Ovary (tissue), 7 donors: ENCODE measurements at regions not wholly inside any gene's neighbourhood (a gene's known extent, or its start where the extent isn't known, plus 50 kb on each side); places are given as distances from the start of the nearest gene placed in this dataset.

Source experiments
- DNase-seq, 5 donors: peaks; one replicate each; pipeline ENCODE4 v3.0.0-alpha.2; 2019 to 2020
- H3K27ac ChIP-seq, 2 donors: fragments of 200-600 bp; one replicate each; pipeline versions ENCODE4 v1.5.1 to v1.8.0; 2019 to 2022
- H3K27me3 ChIP-seq: fragments of 200-600 bp; one replicate; pipeline ENCODE4 v1.8.0; 2022
- H3K36me3 ChIP-seq: fragments of 200-600 bp; sonication (generic); one replicate; pipeline ENCODE4 v1.5.1; 2019
- H3K4me1 ChIP-seq: one replicate; pipeline ENCODE4 v1.8.1; 2013; ENCODE audit warnings: mild to moderate bottlenecking, moderate library complexity; ENCODE audit not compliant: insufficient read depth
- H3K4me3 ChIP-seq: fragments of 200-600 bp; sonication (generic); one replicate; pipeline ENCODE4 v1.5.1; 2017
- H3K9me3 ChIP-seq, 2 donors: fragments of 200-600 bp in 1 of 2; sonication (generic) in 1 of 2; one replicate each; pipeline versions ENCODE4 v1.5.1 to v1.8.1; 2013 to 2019; ENCODE audit warnings: mild to moderate bottlenecking in 1 of 2, moderate library complexity in 1 of 2
- EP300 ChIP-seq: sonication (generic); formaldehyde crosslinking; IDR thresholded peaks from one replicate; pipeline ENCODE4 v1.6.1; 2017; ENCODE audit warnings: antibody characterized with exemption
- POLR2A ChIP-seq: fragments of 450-650 bp; IDR thresholded peaks from one replicate; pipeline ENCODE4 v1.6.1; 2017; ENCODE audit warnings: antibody characterized with exemption, mild to moderate bottlenecking, moderate library complexity
- WGBS, 3 donors: extraction: QIAGEN DNeasy Blood & Tissue Kit in 1 of 3; methylation state at CpG; one replicate each; pipeline versions ENCODE4 v1.1.5 to v1.1.7; 2013 to 2017; 5-methylcytosine and 5-hydroxymethylcytosine counted together
- intact Hi-C, 4 donors: fragments of 100-400 bp; cut with DNase I; formaldehyde crosslinking; loops; one replicate each; pipeline versions ENCODE4 v1.11.0 to v1.15.1; 2022 to 2023
- TF ChIP-seq, protein P1 (sequence below), 3 donors: fragments of 450-650 bp in 2 of 3; fragments of 200-600 bp in 1 of 3; IDR thresholded peaks; one replicate each; pipeline versions ENCODE4 v1.5.1 to v1.8.0; 2016 to 2022; ENCODE audit warnings: antibody characterized with exemption in 3 of 3, mild to moderate bottlenecking in 1 of 3
- donor health status: DM: no; HTN: no; CAD: no; lungs with moderate emphysema.
- donor health status: DM: no; HTN: no; CAD: no.
- donor health status: Bipolar disorder and iron deficiency.
- donor health status: DM: no; HTN: no; CAD: no.
- donor health status: DM: yes; HTN: yes; CAD: no.

DNA sequence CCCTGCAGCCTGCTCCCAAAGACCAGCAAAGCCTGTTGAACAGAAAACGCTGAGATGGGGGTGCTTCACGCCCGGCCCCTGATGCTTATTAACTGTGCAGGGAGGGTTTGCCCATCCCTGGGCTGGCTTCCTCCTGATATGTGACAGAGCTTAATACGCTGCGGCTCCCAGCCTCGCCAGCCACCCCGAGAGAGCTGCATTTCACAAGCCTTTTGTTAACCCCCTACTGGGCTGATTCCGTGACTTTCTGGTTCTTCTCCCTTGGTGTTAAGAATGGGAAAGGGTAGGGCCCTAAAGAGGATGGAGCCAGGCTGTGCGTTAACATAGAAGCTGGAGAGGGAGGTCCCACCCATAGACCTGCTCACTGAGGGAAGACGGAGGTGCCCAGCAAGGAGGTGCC is 211.8 kb downstream of the ENGASE start:
- Histone ChIP-seq H3K36me3 (no peaks in the 10 kb centered on the region), H3K4me1 (no peaks in the 10 kb centered on the region), H3K27ac (no peak overlapping the region), H3K9me3 (no peaks in the 10 kb centered on the region), H3K4me3 (no peak overlapping the region), H3K27me3 (no peaks in the 10 kb centered on the region)
- 19 to 21% (median 20%) methylated on average over 10 of the region's 10 CpGs for WGBS, 3 donors
- no peak for TF ChIP-seq POLR2A
- TF ChIP-seq EP300 = no peak
- TF ChIP-seq, protein P1, sequence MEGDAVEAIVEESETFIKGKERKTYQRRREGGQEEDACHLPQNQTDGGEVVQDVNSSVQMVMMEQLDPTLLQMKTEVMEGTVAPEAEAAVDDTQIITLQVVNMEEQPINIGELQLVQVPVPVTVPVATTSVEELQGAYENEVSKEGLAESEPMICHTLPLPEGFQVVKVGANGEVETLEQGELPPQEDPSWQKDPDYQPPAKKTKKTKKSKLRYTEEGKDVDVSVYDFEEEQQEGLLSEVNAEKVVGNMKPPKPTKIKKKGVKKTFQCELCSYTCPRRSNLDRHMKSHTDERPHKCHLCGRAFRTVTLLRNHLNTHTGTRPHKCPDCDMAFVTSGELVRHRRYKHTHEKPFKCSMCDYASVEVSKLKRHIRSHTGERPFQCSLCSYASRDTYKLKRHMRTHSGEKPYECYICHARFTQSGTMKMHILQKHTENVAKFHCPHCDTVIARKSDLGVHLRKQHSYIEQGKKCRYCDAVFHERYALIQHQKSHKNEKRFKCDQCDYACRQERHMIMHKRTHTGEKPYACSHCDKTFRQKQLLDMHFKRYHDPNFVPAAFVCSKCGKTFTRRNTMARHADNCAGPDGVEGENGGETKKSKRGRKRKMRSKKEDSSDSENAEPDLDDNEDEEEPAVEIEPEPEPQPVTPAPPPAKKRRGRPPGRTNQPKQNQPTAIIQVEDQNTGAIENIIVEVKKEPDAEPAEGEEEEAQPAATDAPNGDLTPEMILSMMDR (IDR thresholded peaks at IDR 0.05) = no peak
- no peak for DNase-seq
- intact Hi-C loops = no loop called here

DNA sequence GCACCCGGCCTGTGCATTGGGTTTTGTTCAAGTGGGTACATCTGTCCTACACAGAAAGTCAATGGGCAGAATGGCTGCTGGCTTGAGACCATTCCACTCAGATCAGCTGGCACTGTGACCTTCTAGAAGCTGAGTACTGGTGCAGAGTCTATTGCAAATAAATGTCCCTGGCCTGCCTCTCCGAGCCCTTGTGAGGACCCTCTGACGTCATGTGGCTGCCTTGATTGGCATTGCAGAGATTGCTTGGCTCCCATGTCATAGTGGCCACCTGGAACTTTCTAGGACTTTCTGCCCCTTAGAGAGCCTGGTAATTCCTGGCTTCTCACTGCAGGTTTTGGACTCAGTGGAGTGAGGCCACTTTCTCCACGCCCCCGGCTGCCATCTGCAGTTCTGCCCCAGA is 211.3 kb downstream of the ENGASE start:
- Histone ChIP-seq H3K36me3 (no peaks in the 10 kb centered on the region), H3K27ac (no peak overlapping the region), H3K4me3 (no peak overlapping the region), H3K27me3 (no peaks in the 10 kb centered on the region), H3K9me3 (no peaks in the 10 kb centered on the region), H3K4me1 (no peaks in the 10 kb centered on the region)
- 64 to 84% (median 64%) methylated on average over 5 of the region's 5 CpGs for WGBS, 3 donors
- TF ChIP-seq, protein P1 (IDR thresholded peaks at IDR 0.05) = no peak
- TF ChIP-seq POLR2A (no peak), EP300 (no peak)
- no peak for DNase-seq
- intact Hi-C loops = no loop called here

DNA sequence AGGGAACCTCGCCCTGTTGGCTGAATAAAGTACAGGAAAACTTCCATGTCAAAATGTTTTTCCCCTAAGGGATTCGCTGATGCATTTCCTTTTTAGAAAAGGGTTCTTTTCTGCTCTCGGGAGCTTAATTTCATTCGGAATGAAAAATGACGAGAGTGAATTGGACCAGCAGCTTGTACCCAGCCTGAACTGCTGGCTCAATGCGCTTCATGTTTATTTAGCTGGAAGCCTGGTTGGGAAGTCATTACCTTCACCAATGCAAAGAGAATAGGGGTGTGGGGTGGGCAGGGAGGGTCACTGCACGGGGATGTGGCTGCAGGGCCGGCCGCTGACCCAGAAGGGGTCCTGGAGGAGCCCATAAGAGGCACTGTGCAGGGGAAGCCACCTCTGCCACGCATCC is 207.7 kb downstream of the ENGASE start:
- no peak overlapping the region for H3K27ac ChIP-seq
- no peak for DNase-seq
- no peak for TF ChIP-seq EP300
- TF ChIP-seq, protein P1 (IDR thresholded peaks at IDR 0.05) = no peak
- TF ChIP-seq POLR2A = no peak
- no peaks in the 10 kb centered on the region for H3K4me1 ChIP-seq
- no peaks in the 10 kb centered on the region for H3K9me3 ChIP-seq
- WGBS, 3 donors = 68 to 69% (median 68%) methylated on average over 10 of the region's 10 CpGs
- intact Hi-C loops = no loop called here
- H3K36me3 ChIP-seq = no peaks in the 10 kb centered on the region
- no peak overlapping the region for H3K4me3 ChIP-seq
- no peaks in the 10 kb centered on the region for H3K27me3 ChIP-seq

DNA sequence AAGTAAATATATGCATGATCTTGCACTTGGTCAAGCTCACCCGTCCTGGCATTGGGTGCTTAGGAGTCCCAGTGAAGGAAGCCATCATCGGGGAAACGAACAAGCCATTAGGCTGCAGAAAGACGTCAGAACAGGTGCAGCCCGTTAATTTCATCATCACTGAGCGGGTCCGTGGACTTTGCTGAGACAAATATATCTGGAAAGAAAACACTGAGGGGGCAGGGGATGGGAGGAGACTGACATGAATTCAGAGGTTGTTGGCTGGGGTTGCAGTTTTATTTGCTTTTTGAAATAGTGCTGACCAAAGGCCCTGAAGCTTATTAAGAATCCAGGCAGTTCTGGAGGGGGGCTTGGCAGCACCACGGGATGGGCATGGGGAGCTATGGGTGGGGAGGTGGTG is 207.2 kb downstream of the ENGASE start:
- H3K9me3 ChIP-seq = no peaks in the 10 kb centered on the region
- no peaks in the 10 kb centered on the region for H3K27me3 ChIP-seq

More for the DNA sequence above, 207.2 kb downstream of the ENGASE start:
- H3K36me3 ChIP-seq = no peaks in the 10 kb centered on the region
- no peaks in the 10 kb centered on the region for H3K4me1 ChIP-seq
- intact Hi-C loops = no loop called here
- no peak overlapping the region for H3K4me3 ChIP-seq
- no peak for DNase-seq
- 19 to 28% (median 19%) methylated on average over 8 of the region's 8 CpGs for WGBS, 3 donors
- no peak overlapping the region for H3K27ac ChIP-seq
- TF ChIP-seq, protein P1 (IDR thresholded peaks at IDR 0.05) = no peak
- TF ChIP-seq POLR2A = no peak
- TF ChIP-seq EP300 = no peak
